Inflammatory macrophage treated with lipopolysaccharide for 1 hour (primary cell): ENCODE measurements at regions not wholly inside any gene's neighbourhood (a gene's known extent, or its start where the extent isn't known, plus 50 kb on each side); places are given as distances from the start of the nearest gene placed in this dataset.
"Not testable (repeated sequence)": the region's sequence is repeated elsewhere in the genome, so short reads cannot be mapped to it uniquely, and the experiment has no call there.

ENCODE experiments used
- DNase-seq, 2 donors: peaks; one replicate each; pipeline ENCODE4 v3.0.0-alpha.2; 2020 to 2022

DNA sequence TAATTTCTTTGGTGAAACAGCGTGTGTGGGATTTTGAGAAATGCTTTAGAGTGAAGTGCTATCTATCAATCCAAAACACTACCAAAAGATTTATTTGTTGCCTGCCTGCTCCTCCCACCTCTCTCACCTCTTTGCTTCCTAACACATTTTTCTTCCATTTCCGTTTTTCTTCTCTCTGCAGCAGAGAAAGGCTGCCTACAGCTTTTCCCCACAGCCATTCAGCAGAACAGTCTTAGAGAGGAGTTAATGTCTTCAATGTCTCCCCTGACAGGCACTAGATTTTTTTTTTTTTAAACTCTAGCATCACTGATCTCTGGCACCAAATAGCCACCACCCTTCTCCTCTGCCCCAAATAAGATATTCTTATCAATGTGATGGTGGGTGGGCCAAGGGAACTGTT, 327.8 kb upstream of the MAN1A1 start:
- no peak for DNase-seq

DNA sequence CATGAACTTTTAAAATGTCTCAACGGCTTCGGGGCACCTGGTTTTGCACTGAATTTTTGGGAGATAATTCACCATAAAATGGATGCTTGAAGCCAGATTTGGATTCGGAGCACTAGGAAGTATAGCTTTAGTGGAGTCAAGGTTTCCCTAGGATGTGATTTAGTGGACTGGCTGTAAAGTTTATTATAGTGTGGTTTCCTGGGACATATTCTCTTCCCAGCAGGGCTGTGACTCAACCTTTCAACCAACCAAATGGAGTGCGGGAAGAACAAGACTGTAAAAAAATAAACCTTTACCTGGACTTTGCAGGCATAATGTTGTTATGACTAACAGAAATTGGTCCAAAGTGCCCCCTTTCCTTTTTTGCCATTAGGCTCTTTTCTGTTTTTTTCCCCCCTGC, 327.4 kb upstream of the MAN1A1 start:
- no peak for DNase-seq

DNA sequence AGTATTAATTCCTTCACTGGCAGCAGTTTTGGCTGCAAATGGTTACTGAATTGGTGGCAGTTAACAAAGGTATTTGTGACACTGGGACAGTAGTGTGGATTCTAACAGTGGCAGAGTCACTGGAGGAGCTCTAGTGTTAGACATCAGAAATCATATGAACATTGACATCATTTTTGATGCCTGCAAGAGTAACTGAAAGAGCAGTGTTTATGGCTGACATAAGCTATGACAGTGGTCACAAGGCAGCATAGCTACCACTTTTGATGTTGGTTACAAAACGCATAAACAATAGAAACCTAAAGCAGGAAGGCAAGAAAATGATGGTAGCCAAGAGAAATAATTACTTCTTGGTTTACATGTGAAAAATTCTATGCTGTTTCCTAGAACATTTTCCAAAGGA, 326.7 kb upstream of the MAN1A1 start:
- DNase-seq = peak in 1 of 2 donors; percentile 28

DNA sequence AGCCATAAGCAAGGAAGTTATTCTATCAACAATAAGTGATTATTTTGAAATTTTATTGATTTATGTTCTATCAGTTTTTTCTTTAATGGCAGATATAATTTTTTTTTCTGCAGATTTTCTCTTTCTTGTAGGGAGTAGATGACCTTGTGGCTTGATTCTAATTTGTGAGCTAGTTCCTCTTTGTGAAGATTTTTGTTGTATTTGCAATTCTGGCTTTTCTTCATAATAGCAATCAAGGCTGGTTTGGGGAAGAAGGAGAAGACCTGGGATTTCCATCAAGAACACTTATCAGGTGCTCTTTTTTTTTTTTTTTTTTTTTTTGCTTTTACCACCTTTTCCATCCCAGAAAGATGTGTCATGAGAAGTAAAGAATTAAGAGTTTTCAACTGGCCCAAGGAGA, 324.2 kb upstream of the MAN1A1 start:
- peak; percentile 74 to 75 for DNase-seq

DNA sequence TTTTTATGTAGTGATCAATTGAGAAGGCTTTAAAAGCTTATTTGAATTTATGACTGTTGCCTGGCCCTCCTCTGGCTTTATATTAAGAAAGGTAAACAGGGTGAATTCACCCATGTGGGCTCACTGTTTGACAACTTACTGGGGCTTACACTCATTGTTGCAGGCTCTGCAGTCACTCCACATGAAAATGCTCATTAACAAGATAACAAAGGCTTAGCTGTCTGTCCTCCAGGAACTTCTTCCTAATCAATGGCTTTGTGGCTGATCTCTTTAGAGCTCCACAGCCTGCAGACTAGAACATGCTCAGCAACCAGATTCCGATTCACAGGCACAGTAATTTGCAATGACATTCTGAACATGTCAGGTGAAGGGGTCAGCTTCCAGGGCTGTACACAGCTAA, 323.2 kb upstream of the MAN1A1 start:
- DNase-seq = no peak

DNA sequence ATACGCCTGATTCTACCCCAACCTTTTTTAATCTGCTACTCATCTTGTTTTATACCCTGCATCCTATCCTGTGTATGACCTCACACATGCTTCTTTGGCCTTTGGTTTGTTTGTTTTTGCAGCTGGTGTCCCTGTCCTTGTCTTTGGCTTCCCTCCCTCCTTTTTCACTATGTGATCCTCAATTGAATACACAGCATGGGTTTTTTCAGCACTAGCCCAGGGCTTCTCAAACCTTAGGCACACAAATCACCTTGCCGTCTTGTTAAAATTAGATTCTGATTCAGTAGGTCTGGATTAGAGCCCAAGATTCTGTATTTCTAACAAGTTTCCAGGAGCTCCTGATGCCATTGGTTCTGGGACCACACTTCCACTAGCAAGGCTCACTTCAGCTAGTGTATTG, 321.5 kb upstream of the MAN1A1 start:
- no peak for DNase-seq

DNA sequence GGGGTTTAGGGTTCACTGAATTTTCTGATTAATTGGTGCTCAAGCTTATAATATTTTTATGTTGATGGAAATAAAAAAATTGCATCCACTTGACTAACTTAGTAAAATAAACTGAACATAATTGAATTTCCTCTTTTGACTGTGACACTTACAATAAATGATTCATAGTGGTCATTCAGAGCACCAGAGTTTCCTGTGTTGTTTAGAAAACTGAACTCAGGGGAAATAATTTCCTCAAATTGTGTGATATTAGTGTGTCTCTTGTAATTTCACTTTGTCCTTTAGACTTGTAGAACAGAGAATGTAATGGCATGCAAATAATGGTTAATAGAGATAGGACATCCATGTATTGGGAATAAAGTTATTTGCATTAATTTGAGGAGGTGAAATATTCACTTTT, 319.7 kb upstream of the MAN1A1 start:
- peak; percentile 70 to 71 for DNase-seq

DNA sequence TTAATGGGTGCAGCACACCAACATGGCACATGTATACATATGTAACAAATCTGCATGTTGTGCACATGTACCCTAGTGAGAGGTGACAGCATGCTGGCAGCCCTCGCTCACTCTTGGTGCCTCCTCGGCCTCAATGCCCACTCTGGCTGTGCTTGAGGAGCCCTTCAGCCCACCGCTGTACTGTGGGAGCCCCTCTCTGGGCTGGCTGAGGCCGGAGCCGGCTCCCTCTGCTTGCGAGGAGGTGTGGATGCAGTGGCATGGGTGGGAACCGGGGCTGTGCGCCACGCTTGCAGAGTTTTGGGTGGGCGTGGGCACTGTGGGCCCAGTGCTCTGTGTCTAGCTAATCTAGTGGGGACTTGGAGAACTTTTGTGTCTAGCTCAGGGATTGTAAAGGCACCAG, 315.9 kb upstream of the MAN1A1 start:
- not testable (repeated sequence) for DNase-seq

DNA sequence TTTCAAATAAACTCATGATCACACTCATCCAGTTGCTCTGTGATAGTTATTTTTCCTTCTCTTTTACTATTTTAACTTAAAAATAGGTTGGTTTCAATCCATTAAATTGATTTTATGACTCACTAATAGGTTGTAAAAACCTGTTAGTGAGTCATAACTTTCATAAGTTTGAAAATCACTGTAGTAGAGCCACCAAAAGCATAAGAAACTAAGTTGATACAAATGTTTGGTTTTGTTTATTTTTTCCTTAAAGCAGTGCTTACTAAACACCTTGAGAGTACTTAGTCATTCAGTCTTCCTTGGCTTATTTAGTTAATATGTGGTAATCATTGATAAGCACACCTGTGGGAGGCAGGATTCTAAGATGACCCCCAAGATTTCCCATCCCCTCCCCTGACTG, 312.1 kb upstream of the MAN1A1 start:
- no peak for DNase-seq

DNA sequence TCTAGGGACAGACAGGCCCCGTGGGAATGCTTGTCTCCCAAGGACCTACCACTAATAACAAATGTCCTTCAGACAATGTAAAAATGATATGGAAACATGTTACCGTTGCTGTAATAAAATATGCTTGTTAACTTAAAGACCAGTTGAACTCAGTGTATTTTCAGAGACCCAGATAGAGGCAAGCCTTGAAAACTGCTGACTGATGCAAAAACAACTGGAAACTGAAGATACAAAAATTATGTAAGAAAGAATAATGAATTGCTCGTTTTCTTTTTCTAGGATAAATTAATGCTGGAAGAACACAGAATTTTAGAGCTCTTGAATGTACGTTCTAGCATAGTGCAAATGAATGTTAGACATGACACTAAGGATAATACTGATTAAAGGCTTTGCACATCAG, 311.5 kb upstream of the MAN1A1 start:
- no peak for DNase-seq

DNA sequence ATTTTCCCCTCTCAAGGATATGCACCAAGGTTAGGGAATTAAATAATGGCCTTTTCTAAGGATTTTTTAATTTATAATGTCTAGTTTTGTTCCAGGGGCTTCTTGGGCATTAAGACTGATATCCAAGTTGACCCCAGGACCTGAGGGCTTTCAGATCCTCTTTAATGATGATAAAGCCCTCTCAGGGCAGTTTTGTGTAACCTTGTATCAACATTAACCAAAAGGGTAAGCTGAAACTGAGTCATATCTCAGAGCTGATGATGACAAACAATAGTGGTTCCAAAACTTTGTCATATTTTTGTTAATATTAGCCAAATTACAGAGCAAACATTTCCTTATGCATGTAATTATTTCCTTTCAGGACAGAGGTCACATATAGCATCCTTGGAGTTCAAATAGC, 309.4 kb upstream of the MAN1A1 start:
- no peak for DNase-seq

DNA sequence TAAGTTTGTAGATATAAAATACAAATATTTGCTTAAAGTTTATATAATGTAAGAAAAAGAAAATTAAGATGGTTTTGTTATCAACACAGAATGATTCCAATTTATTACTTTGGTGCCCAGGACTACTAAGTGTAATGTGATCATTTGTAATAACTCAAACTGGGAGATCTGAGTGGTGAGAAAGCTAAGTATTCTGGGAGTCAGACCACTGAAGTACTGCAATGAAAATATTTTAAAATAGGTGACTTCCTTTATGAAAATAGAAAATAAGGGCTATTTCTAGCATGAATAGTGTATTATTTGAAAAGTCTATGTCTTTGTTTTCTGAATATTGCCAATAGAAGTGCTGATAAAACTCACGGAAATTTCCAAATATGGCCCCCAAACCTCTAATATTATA, 305.6 kb upstream of the MAN1A1 start:
- DNase-seq = no peak

DNA sequence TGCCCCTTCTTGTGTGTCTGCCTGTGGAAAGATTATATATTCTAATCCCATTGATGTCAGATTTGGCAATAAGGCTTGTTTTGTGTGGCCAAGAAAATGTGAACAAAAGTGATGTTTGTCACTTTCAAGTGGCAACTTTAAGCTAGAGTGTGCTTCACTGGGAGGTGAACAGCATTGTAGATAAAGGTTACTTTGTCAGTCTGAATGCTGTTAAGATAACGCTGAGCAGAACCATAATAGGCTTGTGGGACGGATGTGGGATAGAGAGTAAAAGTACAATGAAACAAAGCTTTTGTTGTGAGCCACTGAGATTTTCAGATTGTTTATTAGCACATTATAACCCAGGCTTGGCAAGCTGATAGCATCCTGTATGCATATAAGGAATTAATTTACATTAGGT, 303.8 kb upstream of the MAN1A1 start:
- DNase-seq = no peak

DNA sequence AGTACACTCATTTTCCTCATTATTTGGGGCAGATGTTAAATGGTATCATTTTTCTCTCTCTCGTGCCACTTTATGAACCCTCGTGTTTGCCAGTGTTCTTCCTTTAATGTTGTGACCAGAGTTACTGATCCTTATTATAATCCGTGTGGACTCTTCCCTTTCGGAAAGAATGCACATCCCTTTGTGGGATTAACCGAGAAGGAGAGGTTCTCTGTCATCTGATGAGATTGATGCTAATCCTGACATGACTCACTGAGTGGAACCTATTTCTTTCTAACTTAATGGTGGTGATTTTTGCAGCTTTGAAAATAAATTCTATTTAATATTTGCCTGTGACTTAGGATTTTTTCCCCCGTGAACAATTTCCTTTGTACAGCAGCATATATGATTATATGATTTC, 300.0 kb upstream of the MAN1A1 start:
- DNase-seq = no peak

DNA sequence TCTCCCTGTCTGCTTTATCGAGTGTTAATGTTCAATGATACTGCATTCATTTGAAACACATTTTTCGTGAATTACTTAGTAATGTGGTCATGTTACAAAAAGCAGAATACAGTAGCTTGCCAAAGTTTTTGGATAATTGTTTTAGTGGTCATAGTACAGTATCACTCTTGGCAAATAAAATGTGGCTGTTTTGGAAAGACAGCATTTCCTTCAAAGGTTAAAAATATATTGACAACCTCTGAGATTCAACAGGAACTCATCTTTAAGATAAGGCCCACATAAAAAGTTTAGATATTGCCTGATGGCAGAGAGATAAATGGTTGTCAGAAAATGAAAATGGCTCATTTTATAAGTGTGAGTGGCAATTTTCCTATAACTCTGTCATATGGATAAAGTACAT, 297.7 kb upstream of the MAN1A1 start:
- no peak for DNase-seq

DNA sequence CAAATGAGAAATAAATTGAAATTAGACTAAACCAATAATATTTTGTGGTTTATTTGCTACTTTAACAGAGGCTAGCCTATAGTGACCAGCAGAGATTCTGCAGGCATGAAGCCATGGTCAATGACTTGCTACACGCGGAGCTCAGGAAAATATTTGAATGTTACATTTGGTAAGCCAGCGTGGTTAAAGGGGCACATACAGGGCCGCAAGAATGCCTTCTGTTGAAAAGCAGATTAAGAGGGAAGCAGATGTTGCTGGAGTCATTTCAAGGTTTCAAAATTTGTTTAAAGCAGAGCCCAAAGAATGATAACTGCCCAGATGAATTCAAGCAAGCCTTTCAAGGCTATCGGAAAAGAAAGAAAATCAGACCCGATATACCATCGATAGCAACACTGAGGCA, 294.3 kb upstream of the MAN1A1 start:
- DNase-seq = no peak

DNA sequence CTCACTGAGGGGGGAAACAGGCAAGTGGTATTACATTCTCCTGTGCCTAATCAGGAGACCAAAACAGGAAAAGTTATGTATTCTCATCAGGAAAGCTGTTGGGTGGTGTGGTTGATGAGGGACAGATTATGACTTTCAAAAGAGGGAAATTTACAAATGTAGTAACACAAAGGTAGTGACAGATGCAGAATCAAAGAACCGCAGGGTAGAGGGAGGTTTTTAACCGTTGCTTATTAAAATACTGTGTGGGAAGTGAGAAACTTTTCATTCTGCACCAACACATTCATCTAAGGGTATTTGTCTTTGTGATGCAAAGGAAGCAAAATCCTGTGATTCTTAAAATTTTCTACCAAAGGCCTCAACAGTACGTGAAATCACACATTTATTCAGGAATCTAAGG, 288.2 kb upstream of the MAN1A1 start:
- no peak for DNase-seq

DNA sequence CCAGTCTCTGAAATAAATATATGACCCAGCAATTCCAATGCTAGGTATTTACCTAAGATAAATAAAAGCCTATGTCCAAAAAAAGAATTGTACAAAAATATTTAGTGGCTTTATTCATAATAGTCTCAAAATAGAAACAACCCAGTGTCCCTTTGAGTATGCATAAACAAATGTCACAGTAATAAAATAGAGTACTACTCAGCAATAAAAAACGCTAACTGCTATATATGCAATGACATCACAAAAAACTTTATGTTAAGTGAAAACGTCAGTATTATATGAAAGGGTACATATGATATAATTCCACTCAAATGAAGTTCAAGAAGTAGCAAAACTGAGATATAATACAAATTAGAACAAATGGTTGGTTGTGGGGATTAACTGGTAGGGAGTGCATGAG, 286.5 kb upstream of the MAN1A1 start:
- no peak for DNase-seq

DNA sequence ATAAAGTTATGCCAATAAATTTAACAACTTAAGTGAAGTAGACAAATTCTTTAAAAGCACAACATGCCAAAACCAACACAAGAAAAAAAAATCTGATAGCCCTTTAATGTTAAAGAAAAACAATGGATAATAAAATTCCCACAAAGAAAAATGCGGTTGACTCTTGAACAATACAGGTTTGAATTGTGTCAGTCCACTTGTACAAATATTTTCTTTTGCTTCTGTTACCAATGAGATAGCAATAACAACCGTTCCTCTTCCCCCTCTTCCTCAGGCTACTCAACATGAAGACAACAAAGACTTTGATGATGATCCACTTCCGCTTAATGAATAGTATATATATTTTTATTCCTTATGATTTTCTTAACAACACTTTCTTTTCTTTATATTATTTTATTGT, 283.9 kb upstream of the MAN1A1 start:
- no peak for DNase-seq

DNA sequence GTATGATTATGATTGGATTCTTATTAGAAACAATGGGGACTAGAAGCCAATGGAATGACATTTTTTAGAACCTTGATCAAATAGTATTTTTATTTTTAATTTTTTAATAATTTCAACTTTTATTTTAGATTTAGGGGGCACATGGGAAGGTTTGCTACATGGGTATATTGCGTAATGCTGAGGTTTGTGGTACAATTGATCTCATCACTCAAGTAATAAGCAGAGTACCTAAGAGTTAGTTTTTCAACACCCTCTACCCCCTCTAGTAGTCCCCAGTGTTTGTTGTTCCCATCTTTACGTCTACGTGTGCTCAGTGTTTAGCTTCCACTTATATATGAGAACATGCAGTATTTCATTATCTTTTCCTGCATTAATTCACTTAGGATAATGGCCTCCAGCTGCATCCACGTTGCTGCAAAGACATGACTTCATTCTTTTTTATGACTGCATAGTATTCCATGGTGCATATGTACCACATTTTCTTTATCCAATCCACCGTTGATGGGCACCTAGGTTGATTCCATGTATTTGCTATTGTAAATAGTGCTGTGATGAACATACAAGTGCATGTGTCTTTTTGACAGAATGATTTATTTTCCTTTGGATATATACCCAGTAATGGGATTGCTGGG, 281.1 kb upstream of the MAN1A1 start:
- no peak for DNase-seq

DNA sequence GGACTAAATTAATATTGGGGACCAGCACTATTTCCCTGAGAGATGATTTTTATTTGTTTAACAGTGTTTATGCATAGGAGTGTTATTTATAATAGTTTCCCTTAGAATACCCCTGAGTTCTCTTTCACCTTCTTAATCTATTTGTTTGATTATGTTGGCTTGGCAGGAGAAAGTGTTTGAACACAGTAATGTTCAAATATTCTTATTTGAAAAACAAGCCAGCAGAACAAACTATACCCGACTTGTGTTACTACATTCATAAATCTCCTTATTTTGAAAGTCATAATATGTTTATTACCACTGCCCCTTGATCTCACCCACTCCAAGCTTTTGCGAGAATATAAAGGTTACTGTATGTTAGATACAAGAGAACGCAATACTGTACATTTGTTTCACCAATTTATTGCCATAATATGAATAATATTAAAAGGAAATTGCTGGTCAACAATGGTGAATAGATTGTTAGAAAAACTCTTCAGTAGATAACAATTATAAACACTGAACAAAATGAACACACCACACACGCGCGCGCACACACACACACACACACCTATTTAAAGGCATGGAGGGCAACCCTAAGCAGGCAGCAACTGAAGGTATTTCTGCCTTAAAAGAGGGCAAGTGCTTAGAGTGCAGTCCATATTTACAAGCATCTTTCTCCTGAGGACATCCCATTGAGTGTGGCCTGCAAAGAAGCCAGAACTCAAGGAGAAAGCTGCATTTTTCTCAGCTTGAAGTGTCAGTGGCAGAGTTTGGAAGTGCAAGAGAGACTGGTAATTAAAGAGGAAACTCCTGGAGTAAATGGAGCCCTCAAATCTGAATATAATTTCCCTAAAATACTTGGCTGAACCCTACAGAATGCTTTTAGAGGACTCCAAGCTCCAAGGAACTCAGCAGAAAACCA, 279.4 kb upstream of the MAN1A1 start:
- DNase-seq = no peak

DNA sequence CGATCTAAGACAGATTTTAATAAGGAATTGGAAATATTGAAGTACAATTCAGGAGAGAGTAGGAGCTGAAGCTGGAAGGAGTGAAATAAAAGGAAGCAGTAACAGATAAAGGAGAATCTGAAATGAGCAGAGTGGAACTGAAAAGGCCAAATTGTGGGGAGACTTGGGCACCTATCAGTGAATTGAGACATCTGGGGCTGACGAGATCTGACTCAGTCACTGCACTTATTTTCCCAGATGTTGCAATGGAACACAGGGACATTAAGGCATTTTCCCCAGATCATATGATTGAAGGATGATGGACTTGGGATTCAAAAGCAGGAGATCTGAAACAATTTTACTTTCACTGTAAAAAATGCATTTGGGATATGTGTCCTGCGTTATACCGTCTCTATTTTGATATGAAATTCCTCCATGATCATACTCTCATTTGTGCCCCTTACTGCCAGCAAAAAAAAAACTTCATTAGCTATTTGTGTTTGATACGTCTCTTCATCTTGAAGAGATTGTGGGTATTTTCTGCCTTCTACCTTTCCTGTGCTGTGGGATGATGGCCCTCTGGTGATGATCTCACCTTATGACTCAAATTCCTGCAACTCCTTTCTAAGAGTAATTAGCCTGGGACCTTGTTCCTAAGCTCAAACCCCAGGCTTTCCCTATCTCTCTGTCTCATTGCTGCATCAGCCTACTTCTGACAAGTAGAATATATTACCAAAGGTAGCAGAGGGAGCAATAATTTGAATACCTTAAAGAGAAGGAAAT, 278.5 kb upstream of the MAN1A1 start:
- peak in 1 of 2 donors; percentile 16 for DNase-seq

DNA sequence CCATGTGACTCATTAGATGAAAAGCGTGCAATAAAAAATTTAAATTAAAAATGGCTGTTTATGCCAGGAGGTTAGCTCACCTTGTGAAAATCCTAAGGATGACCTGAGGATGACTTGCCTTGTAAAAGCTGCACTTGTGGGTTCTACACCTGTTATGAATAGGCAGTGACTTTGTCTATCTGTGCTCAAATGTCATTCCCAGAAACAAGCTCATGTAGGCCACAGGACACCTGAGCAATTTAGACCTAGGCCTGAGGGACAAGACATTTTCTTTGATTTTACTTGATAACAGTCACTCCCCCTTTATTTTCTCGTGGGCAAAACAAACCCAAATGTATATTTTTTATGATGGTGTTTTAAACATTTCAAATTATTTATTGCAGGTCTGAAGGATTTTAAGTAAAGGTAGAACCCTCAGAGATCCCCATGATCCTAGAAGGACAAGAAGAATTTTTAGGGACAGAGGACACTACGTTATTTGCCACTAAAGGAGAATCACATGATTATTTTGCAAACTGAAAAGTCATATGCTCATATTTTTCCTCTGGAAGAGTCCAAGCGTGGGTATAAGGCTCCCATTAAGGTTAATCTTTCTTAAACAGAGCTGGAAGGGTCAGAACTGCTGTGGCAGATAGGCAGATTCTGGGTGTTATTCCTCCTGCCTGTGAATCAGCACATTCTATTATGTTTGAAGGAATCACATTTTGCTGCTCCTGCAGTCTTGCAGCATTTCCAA, 277.5 kb upstream of the MAN1A1 start:
- no peak for DNase-seq
